GM18867 (cell line): ENCODE measurements at regions not wholly inside any gene's neighbourhood (a gene's known extent, or its start where the extent isn't known, plus 50 kb on each side); places are given as distances from the start of the nearest gene placed in this dataset.

Experiments
- ATAC-seq: cut with Tn5 transposase; IDR thresholded peaks from one replicate; pipeline ENCODE4 v1.9.1; 2021; ENCODE audit warnings: mild to moderate bottlenecking, moderate library complexity; ENCODE audit not compliant: unreplicated experiment

GRCh38 chr5:30856242-30856641 is 337.2 kb upstream of the CDH6 start:
- no peak for ATAC-seq

DNA sequence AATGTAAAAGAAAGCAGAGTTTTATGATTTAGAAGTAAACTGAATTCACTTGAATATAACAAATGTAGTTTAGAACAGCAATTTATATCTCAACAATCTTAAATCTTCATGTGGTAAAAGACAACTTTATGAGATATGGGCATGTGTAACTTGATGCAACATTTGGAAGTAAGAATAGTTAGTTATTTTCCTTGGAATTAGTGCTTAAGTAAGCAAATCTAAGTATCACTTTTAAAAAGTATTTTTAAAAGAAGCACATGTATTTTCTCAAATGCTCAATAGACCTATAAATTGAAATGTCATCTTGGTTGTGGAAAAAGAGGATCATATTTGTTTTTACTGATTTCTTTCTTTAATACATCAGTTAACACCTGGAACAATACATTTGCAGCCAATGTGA is 340.3 kb upstream of the CDH6 start:
- ATAC-seq = no peak

- no peak for ATAC-seq
Observed at GRCh38 chr5:30850866-30851265, 342.6 kb upstream of the CDH6 start.

DNA sequence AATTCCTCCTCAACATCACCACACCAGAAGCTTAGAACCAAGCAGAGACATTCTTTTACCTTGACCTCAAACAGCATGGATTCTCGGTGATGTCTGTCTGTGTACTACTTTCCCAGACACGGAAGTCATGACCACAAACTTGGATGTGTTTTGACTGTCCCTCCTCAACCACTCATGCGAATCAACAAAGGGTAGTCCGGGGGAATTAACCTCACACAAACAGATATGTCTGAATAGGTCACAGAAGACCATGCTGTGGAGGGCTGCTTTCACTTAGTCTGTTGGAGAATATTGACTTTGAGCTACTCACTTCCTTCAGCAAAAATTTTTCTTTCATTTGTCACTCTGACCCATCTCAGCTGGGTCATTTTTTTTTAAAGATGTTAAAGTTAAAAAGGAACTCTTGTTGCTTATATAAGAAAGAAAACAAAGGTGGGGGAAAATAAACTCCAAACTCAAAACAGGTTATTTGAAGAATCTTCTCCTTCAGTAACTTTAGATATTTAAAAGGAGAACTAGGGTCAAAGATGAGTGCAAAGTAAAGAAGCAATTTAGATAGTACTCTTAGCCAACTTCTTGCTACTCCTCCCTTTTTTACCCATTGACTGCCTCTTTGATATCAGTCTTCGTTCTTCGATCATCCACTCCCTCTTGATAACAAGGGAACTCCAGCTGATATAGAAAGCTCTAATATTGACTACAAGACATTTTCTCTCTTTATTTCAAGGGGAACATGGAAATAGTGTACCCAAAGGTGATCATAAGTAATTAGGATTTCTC is 343.4 kb upstream of the CDH6 start:
- no peak for ATAC-seq

- ATAC-seq = no peak
Observed at GRCh38 chr5:30846171-30846570, 347.3 kb upstream of the CDH6 start.

DNA sequence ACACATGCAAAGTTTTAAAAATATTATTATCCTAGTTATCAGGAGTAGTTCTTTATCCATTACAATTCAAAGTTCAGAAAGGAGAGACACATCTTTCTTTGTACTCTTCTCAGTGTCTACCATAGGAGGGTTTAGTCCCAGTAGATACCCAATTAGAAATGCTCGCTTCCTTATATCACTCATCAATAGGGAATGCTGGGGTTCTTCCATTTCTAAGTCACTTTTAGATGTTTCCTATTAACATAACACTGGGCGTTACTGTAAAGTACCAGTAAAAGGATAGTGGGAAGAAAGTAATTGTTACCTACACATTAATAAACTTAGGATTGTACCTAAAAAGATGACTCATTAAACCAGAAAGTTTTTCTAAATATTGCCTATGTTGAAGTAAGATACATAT is 348.3 kb upstream of the CDH6 start:
- no peak for ATAC-seq

- no peak for ATAC-seq
Observed at GRCh38 chr5:30843541-30843940, 349.9 kb upstream of the CDH6 start.

DNA sequence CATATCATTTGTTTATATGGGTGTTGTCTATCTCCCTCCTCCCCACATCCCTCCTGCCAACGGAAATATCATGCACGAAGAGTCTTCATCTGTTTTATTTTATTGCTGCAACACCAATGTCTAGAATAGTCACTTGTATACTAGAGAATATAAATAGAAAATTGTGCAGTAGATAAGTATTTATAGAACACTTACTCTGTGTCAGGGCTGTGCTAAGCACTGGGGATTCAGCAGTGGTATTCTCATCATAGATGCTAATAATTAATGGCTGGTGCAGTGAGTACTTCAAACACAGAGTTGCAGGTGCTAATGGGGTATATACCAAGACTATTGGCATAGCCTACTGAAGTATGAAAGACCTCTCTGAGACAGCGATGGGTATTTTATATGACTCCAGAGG is 353.5 kb upstream of the CDH6 start:
- ATAC-seq = no peak

GRCh38 chr5:30838936-30839496 is 354.5 kb upstream of the CDH6 start:
- ATAC-seq = peak; percentile 68

DNA sequence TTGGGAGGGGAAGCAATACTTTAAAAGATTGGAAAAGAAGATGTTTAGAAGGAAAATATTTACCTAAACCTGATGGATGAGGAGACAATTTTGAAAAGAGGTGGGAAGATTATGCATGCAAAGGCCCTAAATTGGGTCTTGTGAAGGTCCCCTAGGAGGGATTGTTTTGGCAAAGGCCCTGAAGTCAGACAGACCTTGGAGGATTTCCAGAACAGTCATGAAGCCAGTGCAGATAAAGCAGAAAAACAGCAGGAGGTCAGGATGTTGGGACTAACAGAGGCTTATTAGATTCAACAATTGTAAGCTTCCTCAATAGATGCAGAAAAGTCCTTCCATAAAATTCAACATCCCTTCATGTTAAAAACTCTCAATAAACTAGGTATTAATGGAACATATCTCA is 361.0 kb upstream of the CDH6 start:
- ATAC-seq = no peak

GRCh38 chr5:30831605-30832004 is 361.9 kb upstream of the CDH6 start:
- ATAC-seq = no peak

DNA sequence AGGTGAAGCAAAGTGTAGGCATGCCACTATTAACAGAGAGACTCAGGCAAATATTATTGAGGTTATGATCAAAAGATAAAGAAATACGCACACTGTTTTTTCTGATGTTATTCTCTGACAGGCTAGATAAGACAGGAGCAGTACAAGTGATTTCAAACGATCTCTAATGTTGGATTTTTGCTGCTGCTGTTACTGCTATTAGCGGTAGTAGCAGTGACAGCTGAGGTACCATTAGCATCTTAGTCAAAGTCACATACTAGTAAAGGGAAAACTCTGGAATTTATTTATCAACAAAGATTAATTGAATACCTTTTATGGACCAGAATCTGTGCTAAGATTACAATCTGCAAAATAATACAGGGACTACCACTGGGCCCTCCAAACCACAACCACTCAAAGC is 362.4 kb upstream of the CDH6 start:
- no peak for ATAC-seq

- no peak for ATAC-seq
Observed at GRCh38 chr5:30811298-30811697, 382.2 kb upstream of the CDH6 start.

DNA sequence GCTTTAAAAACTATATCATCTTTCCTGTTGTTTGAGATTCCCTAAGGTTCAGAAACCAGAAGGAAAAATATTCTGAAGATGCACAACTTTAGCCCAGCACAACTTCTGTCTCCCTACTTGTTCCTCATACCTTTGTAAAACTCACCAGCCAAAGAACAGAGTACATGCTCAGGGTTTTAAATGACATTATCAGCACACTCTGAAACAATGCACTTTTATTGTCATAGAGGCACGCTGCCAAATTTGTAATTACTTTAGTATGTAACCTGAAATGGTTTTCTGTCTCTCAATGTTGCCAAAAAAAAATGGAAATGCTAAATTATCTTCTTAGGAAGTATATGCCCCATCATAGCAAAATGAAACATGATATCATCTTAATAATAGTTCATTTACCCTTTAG is 383.6 kb upstream of the CDH6 start:
- ATAC-seq = no peak

DNA sequence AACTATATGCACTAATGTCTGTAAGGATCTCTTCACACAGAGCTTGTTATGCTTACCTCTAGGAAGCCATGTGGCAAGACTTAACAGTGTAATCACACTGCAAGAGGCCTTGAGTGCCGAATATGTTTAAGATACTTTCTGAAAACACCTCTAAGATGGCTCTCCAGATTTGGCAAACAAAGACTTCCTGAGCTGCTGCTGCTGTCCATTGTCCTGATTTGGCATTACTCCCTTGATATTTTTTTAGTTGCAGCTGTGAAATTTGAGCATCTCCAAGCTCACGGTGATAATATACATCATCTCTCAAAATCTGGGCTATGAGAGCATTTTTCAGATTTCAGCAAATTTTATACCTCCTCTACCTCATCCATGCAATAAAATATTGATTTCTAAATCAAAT is 384.5 kb upstream of the CDH6 start:
- ATAC-seq = no peak

GRCh38 chr5:30804739-30805505 is 388.6 kb upstream of the CDH6 start:
- no peak for ATAC-seq

GRCh38 chr5:30802961-30803705 is 390.4 kb upstream of the CDH6 start:
- ATAC-seq = no peak

DNA sequence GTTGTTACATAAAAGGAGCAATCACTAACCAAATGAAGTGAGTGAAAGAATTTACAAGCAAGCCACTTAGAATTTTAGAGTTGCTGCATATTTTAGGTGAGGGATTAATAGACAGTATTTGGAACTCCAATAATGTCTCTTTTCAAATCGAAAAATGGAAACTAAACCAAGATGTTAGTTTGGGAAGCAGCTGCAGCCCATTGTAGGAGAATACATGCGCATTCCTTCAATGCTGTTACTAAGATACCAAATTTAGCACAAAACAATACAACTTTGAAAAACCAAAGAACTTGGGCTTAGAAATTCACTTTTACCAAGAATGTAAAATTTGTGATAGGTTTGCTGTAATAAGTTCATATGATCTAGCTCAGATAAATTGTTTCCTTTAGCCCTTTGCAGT is 411.8 kb upstream of the CDH6 start:
- ATAC-seq = no peak

DNA sequence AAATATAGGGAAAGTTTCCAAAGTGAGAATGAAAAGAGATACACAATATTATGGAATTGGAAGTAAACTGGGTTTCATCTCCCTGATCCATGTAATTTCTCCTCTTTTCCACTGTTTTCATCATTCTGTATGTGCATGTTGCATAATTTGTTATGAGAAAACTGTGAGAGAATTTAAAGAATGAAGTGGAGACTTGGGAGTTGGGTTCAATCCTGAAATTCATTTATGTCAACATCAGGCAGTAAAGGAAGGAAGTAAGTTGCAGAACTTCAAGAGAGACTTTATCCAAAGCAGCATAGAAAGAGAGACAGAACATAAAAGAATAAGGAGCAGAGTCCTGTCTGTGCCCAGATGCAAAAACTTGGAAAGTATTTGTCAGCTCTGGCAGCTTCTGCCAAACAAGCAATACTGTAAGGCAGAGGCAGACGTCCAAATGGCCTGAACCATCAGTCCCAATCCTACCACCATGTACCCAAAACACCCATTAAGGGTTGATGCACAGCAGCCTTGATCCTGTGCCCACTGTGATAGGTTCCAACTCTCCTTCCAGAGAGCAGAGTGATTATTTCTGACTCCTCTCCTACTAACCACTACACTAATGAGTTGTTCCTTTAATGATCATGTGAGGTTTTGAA is 425.3 kb upstream of the CDH6 start:
- ATAC-seq = no peak

DNA sequence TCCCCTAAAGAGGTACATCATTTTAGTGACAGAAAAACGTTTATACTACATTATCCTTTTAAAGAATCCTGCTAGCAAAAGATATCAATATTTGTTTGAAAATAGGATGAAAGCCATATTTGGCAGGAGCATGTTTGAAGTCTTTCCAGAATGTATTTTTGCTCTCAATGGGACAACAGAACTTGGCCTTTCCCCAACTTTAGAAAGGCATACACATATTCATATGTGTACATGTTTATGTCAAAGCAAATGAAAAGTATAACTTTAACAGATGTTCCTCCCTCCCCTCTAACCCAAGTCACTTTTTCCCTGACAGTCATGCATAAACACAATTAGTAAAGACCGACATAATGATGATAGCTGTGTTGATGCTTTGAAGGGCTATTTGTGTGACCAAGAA is 427.8 kb upstream of the CDH6 start:
- ATAC-seq = no peak

DNA sequence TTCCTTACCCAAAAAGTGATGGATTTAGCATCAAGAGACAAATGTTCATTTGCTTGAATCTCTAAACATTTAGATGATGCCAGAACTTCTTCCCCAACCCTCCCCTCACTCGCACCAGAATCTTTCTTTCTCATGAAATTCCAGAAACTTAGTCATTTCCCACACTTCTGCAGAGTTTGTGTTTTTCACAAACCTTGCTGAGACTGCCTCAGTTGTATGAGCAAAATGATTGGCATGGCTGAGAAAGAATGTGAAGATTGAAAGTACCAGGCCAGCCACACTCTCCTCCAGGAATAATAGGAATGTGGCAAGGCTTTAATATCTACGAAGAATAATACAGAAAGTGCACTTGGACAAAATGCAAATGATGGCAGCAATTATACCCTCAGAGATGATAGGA is 428.3 kb upstream of the CDH6 start:
- no peak for ATAC-seq
